Psoas muscle (tissue), 7 donors: ENCODE measurements at regions not wholly inside any gene's neighbourhood (a gene's known extent, or its start where the extent isn't known, plus 50 kb on each side); places are given as distances from the start of the nearest gene placed in this dataset.

Source experiments
- ATAC-seq, 4 donors: fragments of 200-7000 bp; cut with Tn5 transposase; one replicate each; pipeline ENCODE4 v1.9.1; 2020; ENCODE audit warnings: moderate library complexity in 3 of 4, mild to moderate bottlenecking in 2 of 4
- DNase-seq, 2 donors: peaks; one replicate each; pipeline ENCODE4 v3.0.0-alpha.2; 2020
- H3K27ac ChIP-seq: fragments of 200-600 bp; one replicate; pipeline ENCODE4 v1.8.0; 2022
- H3K27me3 ChIP-seq, 3 donors: fragments of 200-600 bp in 1 of 3; one replicate each; pipeline versions ENCODE4 v1.6.1 to v1.8.0; 2013 to 2022; ENCODE audit warnings: low read length in 2 of 3, mild to moderate bottlenecking in 2 of 3, moderate library complexity in 1 of 3; ENCODE audit not compliant: insufficient read depth in 3 of 3
- H3K36me3 ChIP-seq, 2 donors: fragments of 200-600 bp in 1 of 2; one replicate each; pipeline versions ENCODE4 v1.6.1 to v1.8.0; 2013 to 2022; ENCODE audit warnings: low read depth in 1 of 2, mild to moderate bottlenecking in 1 of 2, moderate library complexity in 1 of 2; ENCODE audit not compliant: insufficient read depth in 1 of 2
- H3K4me1 ChIP-seq: fragments of 200-600 bp; one replicate; pipeline ENCODE4 v1.8.0; 2022
- H3K4me3 ChIP-seq: fragments of 200-600 bp; one replicate; pipeline ENCODE4 v1.8.0; 2022; ENCODE audit warnings: mild to moderate bottlenecking
- H3K9me3 ChIP-seq: fragments of 200-600 bp; one replicate; pipeline ENCODE4 v1.8.0; 2022
- CTCF ChIP-seq: fragments of 200-600 bp; IDR thresholded peaks from one replicate; pipeline ENCODE4 v1.8.0; 2022; ENCODE audit warnings: antibody characterized with exemption
- WGBS, 3 donors: extraction: QIAGEN DNeasy Blood & Tissue Kit; methylation state at CpG; one replicate each; pipeline versions ENCODE4 v1.1.6 to v1.1.7; 2013; 5-methylcytosine and 5-hydroxymethylcytosine counted together
- intact Hi-C, 2 donors: fragments of 100-400 bp; cut with DNase I; formaldehyde crosslinking; loops; one replicate each; pipeline versions ENCODE4 v1.11.0 to v1.14.2; 2022
- donor health status: healthy with polysubstance abuse.
- donor health status: DM: no; HTN: no; CAD: no; lungs with moderate emphysema.
- donor health status: Bipolar disorder and iron deficiency.
- donor health status: healthy.
- donor health status: DM: yes; HTN: yes; CAD: no.
- donor health status: DM: no; HTN: no; CAD: no.
- donor health status: DM: yes; HTN: yes; CAD: no.

GRCh38 chr7:81005254-81005653 is 86.4 kb upstream of the SEMA3C start:
- no peak overlapping the region for H3K4me3 ChIP-seq
- DNase-seq = peak in 1 of 2 donors; percentile 58
- no peak for TF ChIP-seq CTCF
- no peaks in the 10 kb centered on the region for H3K27me3 ChIP-seq
- peaks cover 16% of the 10 kb centered on the region for H3K4me1 ChIP-seq
- intact Hi-C loops = no loop called here
- H3K27ac ChIP-seq = no peak overlapping the region
- H3K9me3 ChIP-seq = no peaks in the 10 kb centered on the region
- ATAC-seq = no peak
- WGBS, 3 donors = 83 to 88% (median 85%) methylated on average over 5 of the region's 5 CpGs
- H3K36me3 ChIP-seq = no peaks in the 10 kb centered on the region

GRCh38 chr7:81004098-81004497 is 85.2 kb upstream of the SEMA3C start:
- no peaks in the 10 kb centered on the region for H3K36me3 ChIP-seq
- 57 to 69% (median 61%) methylated on average over 1 of the region's 1 CpG for WGBS, 3 donors
- intact Hi-C loops = no loop called here
- no peak overlapping the region for H3K4me3 ChIP-seq
- H3K27ac ChIP-seq = no peak overlapping the region
- DNase-seq (no peak), ATAC-seq (peak in 1 of 4 donors; percentile 44)
- TF ChIP-seq CTCF = no peak
- peaks cover 16% of the 10 kb centered on the region for H3K4me1 ChIP-seq
- no peaks in the 10 kb centered on the region for H3K27me3 ChIP-seq
- H3K9me3 ChIP-seq = no peaks in the 10 kb centered on the region

- Histone ChIP-seq H3K27ac (no peak overlapping the region), H3K4me1 (peaks cover 16% of the 10 kb centered on the region), H3K36me3 (no peaks in the 10 kb centered on the region), H3K27me3 (no peaks in the 10 kb centered on the region), H3K9me3 (no peaks in the 10 kb centered on the region), H3K4me3 (no peak overlapping the region)
- TF ChIP-seq CTCF = no peak
- DNase-seq (no peak), ATAC-seq (no peak)
- intact Hi-C loops = no loop called here
- 11 to 25% (median 17%) methylated on average over 3 of the region's 3 CpGs for WGBS, 3 donors
Observed at GRCh38 chr7:81003326-81003725, 84.5 kb upstream of the SEMA3C start.

GRCh38 chr7:81002421-81002820 is 83.6 kb upstream of the SEMA3C start:
- Histone ChIP-seq H3K4me3 (no peak overlapping the region), H3K9me3 (no peaks in the 10 kb centered on the region), H3K27ac (no peak overlapping the region), H3K4me1 (peaks cover 16% of the 10 kb centered on the region), H3K36me3 (no peaks in the 10 kb centered on the region), H3K27me3 (no peaks in the 10 kb centered on the region)
- no peak for ATAC-seq
- no peak for DNase-seq
- intact Hi-C loops = no loop called here
- TF ChIP-seq CTCF = no peak

GRCh38 chr7:80999771-81000170 is 80.9 kb upstream of the SEMA3C start:
- Histone ChIP-seq H3K27ac (no peak overlapping the region), H3K27me3 (no peaks in the 10 kb centered on the region), H3K9me3 (no peaks in the 10 kb centered on the region), H3K4me3 (no peak overlapping the region), H3K36me3 (no peaks in the 10 kb centered on the region), H3K4me1 (peaks cover 16% of the 10 kb centered on the region)
- DNase-seq (no peak), ATAC-seq (no peak)
- TF ChIP-seq CTCF = no peak
- 85 to 93% (median 89%) methylated on average over 2 of the region's 2 CpGs for WGBS, 3 donors
- intact Hi-C loops = no loop called here
